ENCODE measurements at regions not wholly inside any gene's neighbourhood (a gene's known extent, or its start where the extent isn't known, plus 50 kb on each side); places are given as distances from the start of the nearest gene placed in this dataset.

- TF ChIP-seq CTCF (IDR thresholded peaks at IDR 0.05; ENCODE audit: borderline replicate concordance, extremely low read depth, low read length, poor library complexity, severe bottlenecking), result no peak
- TF ChIP-seq EZH2 (IDR thresholded peaks at IDR 0.05; ENCODE audit: borderline replicate concordance, low read depth, low read length, severe bottlenecking), result no peak
Observed at GRCh38 chr1:221947731-221948130, 205.8 kb upstream of the DUSP10 start.

Data from DND-41 (cell line).